Mesothelial cell of epicardium (in vitro differentiated cells): ENCODE measurements at regions not wholly inside any gene's neighbourhood (a gene's known extent, or its start where the extent isn't known, plus 50 kb on each side); places are given as distances from the start of the nearest gene placed in this dataset.

Experiments used
- DNase-seq, 2 experiments: peaks; one replicate each; pipeline ENCODE4 v3.0.0; 2021; ENCODE audit warnings: low spot score in 2 of 2; ENCODE audit not compliant: unreplicated experiment in 2 of 2
- H3K27ac Mint-ChIP-seq: 2 replicates; pipeline ENCODE4 v1.8.0; 2021; ENCODE audit warnings: mixed read lengths
- H3K27me3 Mint-ChIP-seq: 2 replicates; pipeline ENCODE4 v1.8.0; 2021; ENCODE audit warnings: low read depth, mixed read lengths
- H3K36me3 Mint-ChIP-seq: 2 replicates; pipeline ENCODE4 v1.8.0; 2021; ENCODE audit warnings: mixed read lengths
- H3K4me1 Mint-ChIP-seq: 2 replicates; pipeline ENCODE4 v1.8.0; 2021; ENCODE audit warnings: mixed read lengths
- H3K4me3 Mint-ChIP-seq: 2 replicates; pipeline ENCODE4 v1.8.0; 2021; ENCODE audit warnings: mild to moderate bottlenecking, moderate library complexity, mixed read lengths
- H3K9me3 Mint-ChIP-seq: 2 replicates; pipeline ENCODE4 v1.8.0; 2021; ENCODE audit warnings: mixed read lengths
- CTCF ChIP-seq: fragments of 200-600 bp; sonication (generic); IDR thresholded peaks from one replicate; pipeline ENCODE4 v1.5.0; 2021; ENCODE audit warnings: antibody characterized with exemption; ENCODE audit not compliant: unreplicated experiment

GRCh38 chr1:182213163-182213562, 151.7 kb upstream of the ZNF648 start:
- no peak overlapping the region for H3K27ac Mint-ChIP-seq
- no peak for TF ChIP-seq CTCF
- H3K4me3 Mint-ChIP-seq: no peak overlapping the region
- peaks cover 3% of the 10 kb centered on the region for H3K9me3 Mint-ChIP-seq
- DNase-seq: no peak
- no peaks in the 10 kb centered on the region for H3K4me1 Mint-ChIP-seq
- no peaks in the 10 kb centered on the region for H3K36me3 Mint-ChIP-seq
- H3K27me3 Mint-ChIP-seq: no peaks in the 10 kb centered on the region

GRCh38 chr1:182211386-182211785, 149.9 kb upstream of the ZNF648 start:
- Mint-ChIP-seq H3K27me3 (no peaks in the 10 kb centered on the region), H3K27ac (no peak overlapping the region), H3K36me3 (no peaks in the 10 kb centered on the region), H3K9me3 (no peaks in the 10 kb centered on the region), H3K4me1 (no peaks in the 10 kb centered on the region), H3K4me3 (no peak overlapping the region)
- no peak for TF ChIP-seq CTCF
- no peak for DNase-seq

- no peak for TF ChIP-seq CTCF
- Mint-ChIP-seq H3K36me3 (no peaks in the 10 kb centered on the region), H3K27ac (no peak overlapping the region), H3K27me3 (no peaks in the 10 kb centered on the region), H3K4me3 (no peak overlapping the region), H3K4me1 (no peaks in the 10 kb centered on the region), H3K9me3 (no peaks in the 10 kb centered on the region)
- no peak for DNase-seq
Observed at GRCh38 chr1:182210417-182210816, 148.9 kb upstream of the ZNF648 start.

- Mint-ChIP-seq H3K27ac (no peak overlapping the region), H3K9me3 (no peaks in the 10 kb centered on the region), H3K4me3 (no peak overlapping the region), H3K4me1 (no peaks in the 10 kb centered on the region), H3K27me3 (no peaks in the 10 kb centered on the region), H3K36me3 (no peaks in the 10 kb centered on the region)
- TF ChIP-seq CTCF: no peak
- DNase-seq: no peak
Observed at GRCh38 chr1:182207300-182207699, 145.8 kb upstream of the ZNF648 start.

GRCh38 chr1:182206626-182207239, 145.2 kb upstream of the ZNF648 start:
- DNase-seq: no peak
- no peak for TF ChIP-seq CTCF
- Mint-ChIP-seq H3K9me3 (no peaks in the 10 kb centered on the region), H3K27me3 (no peaks in the 10 kb centered on the region), H3K4me1 (peaks cover 4% of the 10 kb centered on the region), H3K27ac (no peak overlapping the region), H3K4me3 (no peak overlapping the region), H3K36me3 (no peaks in the 10 kb centered on the region)

- H3K27me3 Mint-ChIP-seq: no peaks in the 10 kb centered on the region
- peaks cover 12% of the 10 kb centered on the region for H3K4me1 Mint-ChIP-seq
- no peaks in the 10 kb centered on the region for H3K36me3 Mint-ChIP-seq
- H3K9me3 Mint-ChIP-seq: no peaks in the 10 kb centered on the region
- no peak for TF ChIP-seq CTCF
- no peak overlapping the region for H3K4me3 Mint-ChIP-seq
- no peak for DNase-seq
- no peak overlapping the region for H3K27ac Mint-ChIP-seq
Observed at GRCh38 chr1:182205351-182206022, 144.0 kb upstream of the ZNF648 start.
